IMR-90 (cell line): ENCODE measurements at regions not wholly inside any gene's neighbourhood (a gene's known extent, or its start where the extent isn't known, plus 50 kb on each side); places are given as distances from the start of the nearest gene placed in this dataset.

Experiments used
- ATAC-seq: fragments of 200-7000 bp; cut with Tn5 transposase; 2 replicates; pipeline ENCODE4 v1.9.1; 2020; ENCODE audit warnings: low read depth, mild to moderate bottlenecking, moderate library complexity
- BruUV-seq: library from RNA; stranded (reverse); fragments of 400-500 nt; replicated peaks from 2 replicates; lab custom pipeline; 2021; lab: Mats Ljungman, UMichigan
- CTCF ChIA-PET: fragments of 300-600 bp; formaldehyde crosslinking; extraction: SDS; loops from one replicate; lab custom pipeline; 2021; ENCODE audit warnings: antibody characterized with exemption; lab: Yijun Ruan, JAX
- POLR2A ChIA-PET: fragments of 300-600 bp; sonication (Branson Sonifier 250); formaldehyde crosslinking; loops from one replicate; lab custom pipeline; 2022; ENCODE audit warnings: antibody characterized with exemption; ENCODE audit not compliant: unreplicated experiment; lab: Charles Lee
- DNase-seq: peaks from one replicate; pipeline ENCODE4 v3.0.0; 2013
- H2AFZ ChIP-seq: replicated peaks from 2 replicates; pipeline ENCODE3; 2013; ENCODE audit warnings: low read length, mild to moderate bottlenecking; ENCODE audit not compliant: poor library complexity
- H2AK5ac ChIP-seq: 2 replicates; pipeline ENCODE4 v1.6.1; 2013; ENCODE audit warnings: low read depth, low read length, inconsistent platforms
- H2AK9ac ChIP-seq: replicated peaks from 2 replicates; pipeline ENCODE3; 2013; ENCODE audit warnings: mild to moderate bottlenecking, low read depth, low read length, moderate library complexity; ENCODE audit not compliant: poor library complexity
- H2BK120ac ChIP-seq: 2 replicates; pipeline ENCODE4 v1.6.1; 2013; ENCODE audit warnings: low read depth, low read length, inconsistent platforms
- H2BK15ac ChIP-seq: 3 replicates; pipeline ENCODE4 v1.6.1; 2013; ENCODE audit warnings: low read depth, low read length, inconsistent platforms
- H2BK20ac ChIP-seq: 2 replicates; pipeline ENCODE4 v1.6.1; 2013; ENCODE audit warnings: low read depth, mild to moderate bottlenecking, inconsistent platforms, low read length, moderate library complexity
- H2BK5ac ChIP-seq: 2 replicates; pipeline ENCODE4 v1.6.1; 2013; ENCODE audit warnings: mild to moderate bottlenecking, low read depth, low read length, inconsistent platforms; ENCODE audit not compliant: poor library complexity, severe bottlenecking
- H3K14ac ChIP-seq: replicated peaks from 2 replicates; pipeline ENCODE4 v1.6.1; 2013; ENCODE audit warnings: low read depth, low read length, inconsistent platforms
- H3K18ac ChIP-seq: 2 replicates; pipeline ENCODE4 v1.6.1; 2013; ENCODE audit warnings: low read depth, low read length, control low read depth
- H3K23ac ChIP-seq: 2 replicates; pipeline ENCODE4 v1.6.1; 2013; ENCODE audit warnings: low read depth, low read length, inconsistent platforms
- H3K27ac ChIP-seq: 2 replicates; pipeline ENCODE4 v1.5.1; 2013; ENCODE audit warnings: mild to moderate bottlenecking, control low read depth, low read length; ENCODE audit not compliant: insufficient read depth
- H3K27me3 ChIP-seq: 2 replicates; pipeline ENCODE4 v1.6.1; 2013; ENCODE audit warnings: low read length; ENCODE audit not compliant: control insufficient read depth, insufficient read depth
- H3K36me3 ChIP-seq: 2 replicates; pipeline ENCODE4 v1.6.1; 2013; ENCODE audit warnings: low read length, mixed read lengths; ENCODE audit not compliant: control insufficient read depth, insufficient read depth
- H3K4ac ChIP-seq: 2 replicates; pipeline ENCODE4 v1.6.1; 2013; ENCODE audit warnings: low read depth, low read length, inconsistent platforms
- H3K4me1 ChIP-seq: 2 replicates; pipeline ENCODE4 v1.6.1; 2013; ENCODE audit warnings: low read length, mixed read lengths; ENCODE audit not compliant: control insufficient read depth, insufficient read depth
- H3K4me2 ChIP-seq: 2 replicates; pipeline ENCODE4 v1.6.1; 2013; ENCODE audit warnings: low read depth, mild to moderate bottlenecking, control low read depth, low read length, moderate library complexity
- H3K4me3 ChIP-seq: 2 replicates; pipeline ENCODE4 v1.5.1; 2013; ENCODE audit warnings: low read depth, mild to moderate bottlenecking, control low read depth, low read length, moderate library complexity; ENCODE audit not compliant: insufficient read depth
- H3K56ac ChIP-seq: 2 replicates; pipeline ENCODE4 v1.6.1; 2013; ENCODE audit warnings: low read length, inconsistent platforms; ENCODE audit not compliant: insufficient read depth; ENCODE audit errors: extremely low read depth
- H3K79me1 ChIP-seq, 2 experiments: 2 replicates each; pipeline ENCODE4 v1.6.1; 2013; ENCODE audit warnings: low read length in 2 of 2, inconsistent platforms in 1 of 2, low read depth in 1 of 2
- H3K9ac ChIP-seq: 2 replicates; pipeline ENCODE4 v1.6.1; 2013; ENCODE audit warnings: low read depth, low read length, control low read depth
- H3K9me1 ChIP-seq: 2 replicates; pipeline ENCODE4 v1.6.1; 2013; ENCODE audit warnings: low read length, inconsistent platforms; ENCODE audit not compliant: insufficient read depth
- H3K9me3 ChIP-seq: 2 replicates; pipeline ENCODE4 v1.6.1; 2013; ENCODE audit warnings: low read length; ENCODE audit not compliant: control insufficient read depth, insufficient read depth
- H4K20me1 ChIP-seq: 2 replicates; pipeline ENCODE4 v1.6.1; 2013; ENCODE audit warnings: low read length, inconsistent platforms; ENCODE audit not compliant: insufficient read depth
- H4K5ac ChIP-seq: 2 replicates; pipeline ENCODE4 v1.6.1; 2013; ENCODE audit warnings: mild to moderate bottlenecking, low read depth, low read length, control low read depth
- H4K8ac ChIP-seq, 2 experiments: 2 replicates each; pipeline ENCODE4 v1.6.1; 2013; ENCODE audit warnings: low read depth in 2 of 2, low read length in 2 of 2, control low read depth in 1 of 2, inconsistent platforms in 1 of 2
- H4K91ac ChIP-seq: 2 replicates; pipeline ENCODE4 v1.6.1; 2013; ENCODE audit warnings: low read depth, low read length, inconsistent platforms; ENCODE audit not compliant: insufficient read depth
- RCOR1 ChIP-seq: IDR thresholded peaks from 2 replicates; pipeline ENCODE4 v1.6.1; 2012; ENCODE audit warnings: mild to moderate bottlenecking, low read length, improper control_type of control experiment; ENCODE audit not compliant: insufficient replicate concordance
- WGBS, 2 experiments: methylation state at CpG; one replicate each; pipeline versions ENCODE4 v1.1.5 to v1.1.7; 2013; ENCODE audit warnings: missing lambda C conversion rate in 2 of 2; ENCODE audit not compliant: insufficient read length in 1 of 2; ENCODE audit errors: extremely low coverage in 2 of 2; 5-methylcytosine and 5-hydroxymethylcytosine counted together
- dilution Hi-C: fragments of 300-500 bp; cut with HindIII; formaldehyde crosslinking; loops from one replicate; pipeline ENCODE4 v1.14.3; 2018; ENCODE audit warnings: low sequenced_read_pairs; ENCODE audit not compliant: unreplicated experiment
- in situ Hi-C: fragments of 300-500 bp; cut with MboI; formaldehyde crosslinking; loops from 3 replicates; pipeline ENCODE4 v1.14.3; 2019; ENCODE audit warnings: low sequenced_read_pairs, inconsistent platforms, mixed read lengths
- intact Hi-C: fragments of 100-400 bp; cut with micrococcal nuclease; formaldehyde crosslinking; loops from 2 replicates; pipeline ENCODE4 v1.10.0; 2022

DNA sequence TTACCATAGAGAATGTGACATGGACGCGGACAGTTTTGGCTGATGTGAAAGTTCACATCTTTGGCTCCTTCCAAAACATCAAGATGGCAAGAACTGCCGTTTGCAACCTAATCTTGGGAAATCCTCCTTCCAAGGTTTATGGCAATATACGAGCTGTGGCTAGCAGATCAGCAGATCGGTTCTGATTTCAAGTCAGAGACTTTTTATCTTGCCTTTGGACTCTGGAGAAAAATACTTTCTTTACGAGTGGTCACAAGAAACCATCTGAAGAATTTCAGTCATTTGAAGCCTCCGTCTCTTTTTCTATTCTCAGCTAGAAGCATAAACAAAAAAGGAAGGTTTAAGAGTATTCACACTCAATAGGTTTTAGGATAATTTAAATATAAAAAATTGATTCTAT lies 153.5 kb upstream of the MEIS2 start:
- intact Hi-C loops, result no loop called here
- H3K4me2 ChIP-seq, result no peak overlapping the region; the same call in 1 of the 2 replicates
- H3K9ac ChIP-seq, result no peak overlapping the region
- no TSS peak for BruUV-seq
- no peaks in the 10 kb centered on the region for H4K20me1 ChIP-seq
- no peaks in the 10 kb centered on the region for H3K79me1 ChIP-seq
- H3K14ac ChIP-seq, result no peak overlapping the region
- no peaks in the 10 kb centered on the region for H3K9me3 ChIP-seq
- H4K5ac ChIP-seq, result no peak overlapping the region
- no peak overlapping the region for H2BK120ac ChIP-seq
- H2AK5ac ChIP-seq, result no peak overlapping the region
- no peak overlapping the region for H3K4ac ChIP-seq
- H3K4me1 ChIP-seq, result peaks cover 2% of the 10 kb centered on the region; the same call in 1 of the 2 replicates
- no peak overlapping the region for H3K56ac ChIP-seq
- in situ Hi-C loops, result no loop called here
- H3K36me3 ChIP-seq, result no peaks in the 10 kb centered on the region
- H4K8ac ChIP-seq, result no peak overlapping the region
- no peak overlapping the region for H3K27ac ChIP-seq
- no peaks in the 10 kb centered on the region; the same call in 1 of the 2 replicates for H3K27me3 ChIP-seq
- no peak overlapping the region for H3K23ac ChIP-seq
- no peak for TF ChIP-seq RCOR1
- ATAC-seq (peak; percentile 67), DNase-seq (peak; percentile 18)
- no peak overlapping the region for H2BK5ac ChIP-seq
- no peak overlapping the region for H3K4me3 ChIP-seq
- H2AFZ ChIP-seq, result no peak overlapping the region
- no peaks in the 10 kb centered on the region for H3K9me1 ChIP-seq
- no peak overlapping the region for H2AK9ac ChIP-seq
- dilution Hi-C loops, result no loop called here
- no peak overlapping the region for H3K18ac ChIP-seq
- WGBS, 2 experiments, result 100% methylated on average over 2 of the region's 7 CpGs; no CpG with 5 or more reads in 1 of the 2 experiments
- 0 out of 2 replicates have a peak overlapping the region, but pooled peaks have one; percentile 18 for H2BK20ac ChIP-seq
- no peak overlapping the region for H2BK15ac ChIP-seq
- ChIA-PET CTCF (no interaction called here), POLR2A (no interaction called here)
- no peak overlapping the region for H4K91ac ChIP-seq
